ENCODE measurements at regions not wholly inside any gene's neighbourhood (a gene's known extent, or its start where the extent isn't known, plus 50 kb on each side); places are given as distances from the start of the nearest gene placed in this dataset.

DNA sequence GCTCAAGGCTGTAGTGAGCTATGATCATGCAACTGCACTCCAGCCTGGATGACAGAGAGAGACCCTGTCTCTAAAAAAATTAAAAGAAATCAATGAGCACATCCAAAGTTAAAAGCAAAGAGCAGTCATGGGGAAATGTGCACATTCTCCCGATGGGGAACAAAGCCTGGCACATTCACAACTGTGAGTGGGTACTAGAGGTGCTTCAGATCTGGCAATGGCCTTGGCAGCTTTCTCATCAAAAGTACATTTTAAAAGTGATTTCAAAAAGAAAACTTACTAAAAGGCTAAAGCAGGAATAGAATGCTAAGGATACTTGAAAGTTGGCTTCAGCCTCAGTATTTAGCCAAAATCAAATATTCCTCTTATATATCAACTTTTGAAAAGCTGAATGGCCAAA lies 145.9 kb upstream of the MAOA start:
- Histone ChIP-seq H2AFZ (ENCODE audit: low read length) (no peak overlapping the region), H2BK20ac (ENCODE audit: low read length) (no peak overlapping the region), H3K79me1 (ENCODE audit: low read depth, low read length) (no peaks in the 10 kb centered on the region), H3K4ac (replicated peaks; ENCODE audit: insufficient read length, low read depth, low read length) (no peak overlapping the region), H4K91ac (replicated peaks; ENCODE audit: insufficient read length, low read length) (no peak overlapping the region), H3K4me2 (ENCODE audit: insufficient read depth in 1 of 2, low read depth in 2 of 2, low read length in 2 of 2) (no peak overlapping the region), H4K5ac (ENCODE audit: insufficient read length, low read depth, low read length) (no peak overlapping the region), H3K56ac (replicated peaks; ENCODE audit: insufficient read length, low read depth, low read length) (no peak overlapping the region), H2BK15ac (ENCODE audit: low read length) (no peak overlapping the region), H3K36me3 (ENCODE audit: control insufficient read depth in 2 of 4, insufficient read depth in 4 of 4, low read length in 3 of 4) (no peaks in the 10 kb centered on the region), H3K27ac (ENCODE audit: low read depth, low read length) (no peak overlapping the region), H3K23ac (ENCODE audit: insufficient read length) (no peak overlapping the region), H3K23me2 (ENCODE audit: low read depth, low read length) (no peaks in the 10 kb centered on the region), H4K8ac (ENCODE audit: extremely low read depth, insufficient read depth, low read length) (no peak overlapping the region), H3K18ac (ENCODE audit: extremely low read depth, low read length) (no peak overlapping the region), H2BK120ac (replicated peaks; ENCODE audit: low read depth, low read length) (no peak overlapping the region), H3K9ac (replicated peaks in 1 of 4; ENCODE audit: extremely low read depth in 1 of 4, low read depth in 3 of 4, low read length in 3 of 4) (no peak overlapping the region), H3K27me3 (replicated peaks in 1 of 4; ENCODE audit: control insufficient read depth in 3 of 4, extremely low read depth in 1 of 4, insufficient read depth in 3 of 4, low read length in 3 of 4) (no peaks in the 10 kb centered on the region), H2BK5ac (ENCODE audit: low read depth, low read length) (no peak overlapping the region), H2BK12ac (ENCODE audit: low read depth, low read length) (no peak overlapping the region), H2AK5ac (ENCODE audit: low read depth, low read length) (no peak overlapping the region), H4K20me1 (replicated peaks in 1 of 2; ENCODE audit: control insufficient read depth in 1 of 2, insufficient read depth in 2 of 2, low read length in 2 of 2) (no peaks in the 10 kb centered on the region), H3K9me3 (ENCODE audit: insufficient read depth in 2 of 2, low read depth in 1 of 2, low read length in 1 of 2) (no peaks in the 10 kb centered on the region), H3K79me2 (ENCODE audit: control insufficient read depth in 1 of 2, insufficient read depth in 2 of 2, low read length in 2 of 2) (no peaks in the 10 kb centered on the region), H3K4me3 (ENCODE audit: extremely low read depth in 1 of 4, insufficient read depth in 2 of 4, low read depth in 3 of 4, low read length in 4 of 4) (no peak overlapping the region), H3K4me1 (replicated peaks in 1 of 4; ENCODE audit: control insufficient read depth in 3 of 4, insufficient read depth in 4 of 4, low read length in 3 of 4) (no peaks in the 10 kb centered on the region), H3K14ac (ENCODE audit: insufficient read length) (no peak overlapping the region)
- TF ChIP-seq, protein P1, sequence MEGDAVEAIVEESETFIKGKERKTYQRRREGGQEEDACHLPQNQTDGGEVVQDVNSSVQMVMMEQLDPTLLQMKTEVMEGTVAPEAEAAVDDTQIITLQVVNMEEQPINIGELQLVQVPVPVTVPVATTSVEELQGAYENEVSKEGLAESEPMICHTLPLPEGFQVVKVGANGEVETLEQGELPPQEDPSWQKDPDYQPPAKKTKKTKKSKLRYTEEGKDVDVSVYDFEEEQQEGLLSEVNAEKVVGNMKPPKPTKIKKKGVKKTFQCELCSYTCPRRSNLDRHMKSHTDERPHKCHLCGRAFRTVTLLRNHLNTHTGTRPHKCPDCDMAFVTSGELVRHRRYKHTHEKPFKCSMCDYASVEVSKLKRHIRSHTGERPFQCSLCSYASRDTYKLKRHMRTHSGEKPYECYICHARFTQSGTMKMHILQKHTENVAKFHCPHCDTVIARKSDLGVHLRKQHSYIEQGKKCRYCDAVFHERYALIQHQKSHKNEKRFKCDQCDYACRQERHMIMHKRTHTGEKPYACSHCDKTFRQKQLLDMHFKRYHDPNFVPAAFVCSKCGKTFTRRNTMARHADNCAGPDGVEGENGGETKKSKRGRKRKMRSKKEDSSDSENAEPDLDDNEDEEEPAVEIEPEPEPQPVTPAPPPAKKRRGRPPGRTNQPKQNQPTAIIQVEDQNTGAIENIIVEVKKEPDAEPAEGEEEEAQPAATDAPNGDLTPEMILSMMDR (IDR thresholded peaks at IDR 0.05; ENCODE audit: control extremely low read depth in 1 of 3, insufficient read depth in 1 of 3, low read depth in 1 of 3, low read length in 3 of 3): no peak
- FAIRE-seq: no peak
- CTCF ChIA-PET (ENCODE audit: partially characterized antibody): no interaction called here
- no peak for DNase-seq (ENCODE audit: low read depth in 1 of 2, low spot score in 2 of 2)
- POLR2A ChIA-PET (ENCODE audit: partially characterized antibody): no interaction called here
- WGBS, 2 experiments (ENCODE audit: extremely low coverage in 1 of 2, insufficient coverage in 1 of 2, insufficient read length in 1 of 2, insufficient replicate concordance in 2 of 2, low coverage in 1 of 2, low lambda C conversion rate in 2 of 2, missing lambda C conversion rate in 1 of 2): 83% methylated on average over 1 of the region's 1 CpG; no CpG with 5 or more reads in 1 of the 2 experiments
